Dedifferentiated amniotic fluid mesenchymal stem cell (primary cell): ENCODE measurements at regions not wholly inside any gene's neighbourhood (a gene's known extent, or its start where the extent isn't known, plus 50 kb on each side); places are given as distances from the start of the nearest gene placed in this dataset.
"Not testable (repeated sequence)": the region's sequence is repeated elsewhere in the genome, so short reads cannot be mapped to it uniquely, and the experiment has no call there.

ENCODE experiments used
- DNase-seq: peaks from one replicate; pipeline ENCODE4 v3.0.0-alpha.2; 2016; ENCODE audit errors: extremely low spot score

- no peak for DNase-seq
Measured at GRCh38 chr9:25261445-25261844, 416.8 kb downstream of the TUSC1 start.

DNA sequence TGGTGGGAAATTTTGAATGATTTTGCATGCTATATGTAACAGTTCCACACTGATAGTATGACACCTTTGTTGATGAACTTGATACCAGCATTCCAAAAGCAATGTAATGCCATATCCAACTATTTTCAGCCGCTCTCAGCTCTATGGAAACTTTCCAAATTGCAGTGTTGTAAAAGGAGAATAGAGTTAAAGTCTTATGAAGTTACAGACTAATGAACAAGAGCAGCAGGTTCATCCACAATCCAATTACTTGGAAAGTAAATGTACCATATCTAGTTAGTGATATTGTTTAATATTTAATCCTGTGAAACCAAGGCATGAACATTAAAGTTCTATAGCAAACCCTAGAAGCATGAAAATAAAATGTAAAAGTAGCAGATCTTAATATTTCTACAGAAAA, 418.2 kb downstream of the TUSC1 start:
- no peak for DNase-seq

- DNase-seq = no peak
Measured at GRCh38 chr9:25255216-25255615, 423.0 kb downstream of the TUSC1 start.

DNA sequence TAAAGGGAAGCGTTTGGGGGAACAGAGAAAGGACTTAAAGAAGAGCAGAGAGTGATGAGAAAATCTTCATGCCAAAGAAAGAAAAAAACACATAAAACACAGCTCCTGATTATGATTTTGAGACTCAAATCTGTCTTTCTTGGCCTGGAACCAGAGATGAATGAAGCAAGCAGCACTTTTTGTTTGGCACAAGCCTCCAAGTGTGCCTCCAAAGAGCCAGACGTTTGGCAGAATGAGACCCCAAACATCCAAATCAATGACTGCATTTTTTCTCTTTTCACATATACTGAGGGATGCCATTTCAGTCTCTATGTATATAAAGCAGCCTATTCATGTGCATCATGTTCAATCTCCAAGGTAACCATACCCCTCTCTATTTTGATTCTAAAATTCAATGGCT, 424.2 kb downstream of the TUSC1 start:
- DNase-seq = no peak

DNA sequence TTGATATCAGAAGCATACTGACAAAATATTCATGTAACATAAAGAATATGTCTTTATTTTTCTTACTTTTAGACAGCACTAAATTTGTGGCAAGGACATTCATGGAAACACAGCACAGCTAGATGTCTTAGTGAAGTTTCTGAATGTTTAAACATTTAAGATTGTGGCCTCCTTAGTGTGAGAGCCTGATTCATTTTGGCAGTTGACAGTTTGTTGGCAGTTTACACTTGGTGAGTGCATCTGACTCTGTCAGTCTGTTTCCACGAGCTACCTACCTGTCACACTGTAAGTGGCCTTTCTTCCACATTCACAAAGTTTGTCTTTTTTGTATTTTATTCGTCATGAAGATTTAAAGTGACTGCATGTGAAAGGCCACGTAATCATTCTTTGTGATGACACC, 436.8 kb downstream of the TUSC1 start:
- no peak for DNase-seq

DNA sequence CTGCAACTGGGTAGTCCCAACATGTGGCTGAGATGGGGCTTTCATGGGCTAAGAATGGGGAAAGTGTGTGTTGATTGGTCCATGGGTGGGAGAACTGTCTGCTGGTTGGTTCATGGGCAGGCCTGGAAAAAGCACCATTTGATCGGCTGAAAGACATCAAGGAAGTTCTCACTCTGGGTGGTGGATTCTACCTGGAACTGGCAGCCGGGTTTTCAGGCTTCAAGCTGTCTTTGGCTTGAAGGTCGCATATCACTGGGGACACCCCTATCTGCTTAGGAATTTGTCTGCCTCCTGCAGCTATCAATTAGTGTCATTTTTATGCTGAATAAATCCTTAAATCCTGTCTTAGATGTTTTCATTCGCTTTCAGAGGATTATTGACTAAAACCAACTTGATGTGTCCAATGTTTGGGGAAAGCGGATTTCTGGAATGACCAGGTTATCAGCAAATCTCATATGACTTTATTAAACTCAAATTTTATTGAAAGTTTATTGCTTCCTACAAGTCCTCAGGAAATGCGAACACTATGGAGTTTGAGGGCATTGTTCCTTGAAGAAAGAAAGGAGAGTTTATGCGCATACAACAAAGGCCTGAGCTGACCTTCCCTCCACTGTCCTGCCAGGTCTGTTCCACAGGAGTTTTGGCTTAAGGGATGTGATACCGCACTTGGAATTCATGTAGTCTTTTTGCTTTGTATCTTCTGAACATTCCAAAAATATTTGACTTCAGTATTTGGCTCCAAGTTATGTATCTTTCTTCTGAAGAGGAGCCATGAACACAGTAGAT, 451.1 kb downstream of the TUSC1 start:
- no peak for DNase-seq

GRCh38 chr9:25225938-25226760, 452.1 kb downstream of the TUSC1 start:
- no peak for DNase-seq

DNA sequence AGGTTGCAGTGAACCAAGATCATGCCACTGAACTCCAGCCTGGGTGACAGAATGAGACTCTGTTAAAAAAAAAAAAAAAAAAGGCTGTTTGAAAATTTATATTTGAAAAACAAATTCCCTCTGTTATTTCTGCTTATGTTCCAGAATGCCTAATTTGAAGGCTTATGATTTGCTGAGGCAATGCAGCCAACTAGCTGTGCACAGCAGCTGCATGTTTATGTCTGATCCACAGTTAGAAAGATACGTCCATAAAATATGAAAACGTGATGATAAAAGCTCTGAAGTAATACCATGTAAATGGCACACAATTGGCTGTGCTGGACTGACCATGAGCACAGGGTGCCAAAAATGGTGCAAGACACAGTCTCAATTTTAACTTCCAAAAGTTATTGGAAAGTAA, 453.2 kb downstream of the TUSC1 start:
- no peak for DNase-seq

DNA sequence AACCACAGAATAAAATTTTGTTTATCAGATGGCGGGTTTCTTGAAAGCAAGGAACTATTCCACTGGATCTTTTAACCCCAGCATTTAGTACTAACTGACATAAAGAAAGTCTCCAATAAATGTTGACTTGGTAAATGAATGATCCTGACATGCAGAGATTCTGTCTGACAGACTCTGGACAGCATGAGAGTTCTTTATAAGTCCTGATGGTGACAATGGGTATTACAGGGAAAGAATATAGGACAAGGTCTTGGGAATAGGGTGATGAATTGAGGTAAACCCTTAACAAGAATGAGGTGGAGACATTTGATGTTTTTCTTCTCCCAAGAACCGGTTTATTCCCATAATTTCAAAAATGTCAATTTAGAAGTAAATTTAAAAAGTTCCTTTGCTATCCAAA, 453.9 kb downstream of the TUSC1 start:
- DNase-seq = no peak

GRCh38 chr9:25212361-25212760, 465.9 kb downstream of the TUSC1 start:
- DNase-seq = no peak

DNA sequence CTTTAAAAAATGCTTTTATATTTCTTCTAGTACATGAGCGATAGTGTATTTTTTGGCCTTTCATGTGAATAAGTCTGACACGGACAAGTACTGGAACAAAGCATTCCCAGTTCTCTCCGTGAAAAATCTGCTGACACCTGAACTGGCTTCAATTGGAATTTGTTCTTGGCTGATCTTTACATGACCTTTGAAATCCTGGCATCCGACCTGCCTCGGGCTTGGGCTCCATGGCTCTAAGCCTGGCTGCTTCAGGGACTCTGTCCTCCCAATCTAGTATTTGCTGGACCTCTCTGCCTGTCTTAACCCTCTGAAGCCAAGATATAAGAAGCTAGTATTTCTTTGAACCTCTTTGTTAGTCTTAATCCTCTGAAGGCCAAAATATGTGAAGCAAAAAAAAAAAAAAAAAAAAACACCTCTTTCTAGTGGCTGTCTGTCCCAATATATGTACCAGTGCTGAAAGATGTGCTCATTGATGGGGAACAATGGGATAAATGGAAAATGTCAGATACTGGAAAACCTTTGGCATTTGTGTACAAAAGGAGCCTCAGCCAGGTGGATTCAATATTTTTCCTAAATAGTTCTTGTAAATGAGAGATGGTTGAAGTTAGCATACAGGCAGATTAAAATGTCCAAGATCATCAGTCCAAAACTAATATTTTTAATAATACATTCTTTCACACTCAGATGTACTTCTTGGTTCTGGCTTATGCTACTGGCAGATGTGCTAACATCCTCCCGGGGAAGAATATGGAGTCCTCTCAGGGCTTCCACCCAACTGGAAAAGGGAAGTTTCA, 470.6 kb downstream of the TUSC1 start:
- DNase-seq = no peak

DNA sequence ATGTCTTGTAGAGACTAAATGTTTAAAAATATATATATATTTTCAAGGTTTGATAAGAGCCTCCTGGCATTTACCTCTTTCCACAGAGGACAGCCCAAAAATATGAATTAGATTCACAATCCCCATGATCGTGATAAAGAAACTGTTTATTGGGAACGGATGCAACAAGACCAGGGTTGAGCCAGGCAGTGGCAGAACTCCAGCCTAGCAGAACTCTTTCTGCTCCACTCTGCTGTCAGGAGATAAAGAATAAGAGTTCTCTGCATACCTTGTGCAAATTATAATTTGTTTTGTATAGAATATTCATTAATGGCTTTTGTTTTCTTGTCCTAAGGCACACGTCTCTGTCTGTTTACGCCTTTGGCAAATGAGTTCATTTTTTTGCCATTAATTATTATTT, 472.2 kb downstream of the TUSC1 start:
- DNase-seq = no peak

DNA sequence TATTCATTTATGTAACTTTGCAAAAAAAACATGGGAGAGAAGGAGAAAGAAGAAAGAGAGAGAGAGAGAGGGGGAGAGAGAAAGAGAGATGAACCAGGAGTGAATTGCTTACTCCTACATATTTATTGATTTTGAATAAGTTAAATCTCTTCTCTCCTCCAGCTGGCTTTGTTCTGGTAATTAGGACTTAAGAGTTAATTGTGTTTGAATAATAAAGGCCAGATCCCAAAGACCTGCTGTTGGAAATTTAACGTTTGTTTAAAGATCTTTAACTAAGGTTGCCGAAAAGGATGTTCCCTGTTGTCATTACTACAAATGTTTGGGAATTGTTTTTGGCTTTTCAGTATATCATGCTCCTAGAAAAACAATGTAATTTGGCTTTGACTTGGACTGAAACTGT, 473.0 kb downstream of the TUSC1 start:
- no peak for DNase-seq

GRCh38 chr9:25177858-25178257, 500.4 kb downstream of the TUSC1 start:
- no peak for DNase-seq

DNA sequence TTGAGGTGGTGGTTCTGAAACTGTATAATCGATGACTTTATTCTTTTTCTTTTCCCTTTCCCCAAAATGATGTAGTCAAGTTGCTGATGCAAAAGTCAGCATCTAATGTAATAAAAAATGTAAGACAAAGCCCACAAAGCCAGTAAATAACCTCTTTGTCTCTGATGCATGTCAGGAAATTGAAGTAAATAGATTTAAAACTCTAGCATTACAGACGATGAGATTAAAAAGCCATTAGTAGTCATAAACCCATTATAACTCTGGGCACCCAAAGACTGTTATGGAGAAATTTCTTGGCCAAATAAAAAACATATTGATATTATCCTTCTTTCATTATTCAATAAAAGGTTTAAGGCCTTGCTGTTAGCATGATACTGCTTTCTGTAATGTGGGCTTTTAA, 548.7 kb downstream of the TUSC1 start:
- no peak for DNase-seq

GRCh38 chr9:25121811-25122210, 556.4 kb downstream of the TUSC1 start:
- no peak for DNase-seq

- DNase-seq = no peak
Measured at GRCh38 chr9:25119041-25119440, 559.2 kb downstream of the TUSC1 start.

GRCh38 chr9:25117791-25118190, 560.5 kb downstream of the TUSC1 start:
- DNase-seq = no peak

- DNase-seq = not testable (repeated sequence)
Measured at GRCh38 chr9:25102204-25102603, 556.5 kb upstream of the IZUMO3 start.

GRCh38 chr9:25094518-25094917, 548.8 kb upstream of the IZUMO3 start:
- DNase-seq = no peak

- DNase-seq = no peak
Measured at GRCh38 chr9:25078202-25078601, 532.5 kb upstream of the IZUMO3 start.

DNA sequence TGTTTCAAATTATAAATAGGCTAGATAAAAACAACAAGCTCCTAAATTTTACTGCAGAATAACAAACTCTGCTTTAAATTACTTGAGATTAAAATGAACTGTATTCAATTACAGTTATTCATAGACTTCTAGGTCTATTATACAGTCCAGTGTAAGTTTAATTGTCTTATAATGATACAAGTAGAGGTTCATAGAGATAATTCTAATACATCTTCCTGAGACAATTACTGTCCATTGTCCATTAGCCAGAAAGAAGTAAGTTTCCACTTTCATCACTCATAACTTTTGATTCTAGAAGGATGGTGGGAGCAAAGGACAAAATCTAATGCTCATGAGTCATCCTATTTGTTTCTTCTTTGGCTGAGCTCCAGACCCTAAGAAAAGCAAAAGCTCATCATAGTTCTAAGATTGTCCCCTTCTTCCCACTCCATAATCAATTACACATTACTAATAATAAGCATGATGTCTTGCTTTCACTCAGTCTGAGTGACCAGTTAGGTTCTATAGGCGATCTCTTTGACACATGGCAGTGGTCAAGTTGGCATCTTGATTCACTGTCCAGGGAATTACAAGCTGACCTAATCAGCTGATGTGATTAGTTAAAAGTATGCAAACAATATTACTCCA, 502.5 kb upstream of the IZUMO3 start:
- DNase-seq = no peak
